SU-DHL-6 (cell line): ENCODE measurements at regions not wholly inside any gene's neighbourhood (a gene's known extent, or its start where the extent isn't known, plus 50 kb on each side); places are given as distances from the start of the nearest gene placed in this dataset.

Experiments
- H2AFZ ChIP-seq: fragments of 200-600 bp; sonication (generic); 2 replicates; pipeline ENCODE4 v1.6.1; 2014; ENCODE audit warnings: low read depth, mild to moderate bottlenecking, moderate library complexity, mixed read lengths, antibody characterized with exemption, low read length; ENCODE audit not compliant: severe bottlenecking
- H3F3A ChIP-seq: fragments of 200-600 bp; shearing (Covaris generic); 2 replicates; pipeline ENCODE4 v1.6.0; 2016; ENCODE audit warnings: antibody characterized with exemption, mild to moderate bottlenecking; ENCODE audit not compliant: insufficient read depth
- H3K27ac ChIP-seq: fragments of 200-600 bp; sonication (generic); 2 replicates; pipeline ENCODE4 v1.5.1; 2016; ENCODE audit warnings: low read depth, mild to moderate bottlenecking, low read length, moderate library complexity, mixed read lengths
- H3K27me3 ChIP-seq: fragments of 200-600 bp; sonication (generic), shearing (Covaris generic); 2 replicates; pipeline ENCODE4 v1.6.0; 2014; ENCODE audit warnings: mild to moderate bottlenecking, low read length
- H3K36me3 ChIP-seq: fragments of 200-600 bp; sonication (generic); 2 replicates; pipeline ENCODE4 v1.6.1; 2014; ENCODE audit warnings: mild to moderate bottlenecking, low read length, mixed read lengths
- H3K4me2 ChIP-seq: fragments of 300-600, 200-600 bp; shearing (Covaris generic), sonication (generic); 2 replicates; pipeline ENCODE4 v1.6.0; 2014; ENCODE audit warnings: low read length, low read depth, mild to moderate bottlenecking; ENCODE audit not compliant: poor library complexity, severe bottlenecking
- H3K4me3 ChIP-seq: fragments of 200-600 bp; sonication (generic); 2 replicates; pipeline ENCODE4 v1.5.1; 2014; ENCODE audit warnings: antibody characterized with exemption, low read length, mild to moderate bottlenecking, mixed read lengths; ENCODE audit not compliant: insufficient read depth, poor library complexity, severe bottlenecking
- H3K79me2 ChIP-seq: fragments of 200-600 bp; sonication (generic); 2 replicates; pipeline ENCODE4 v1.6.1; 2014; ENCODE audit warnings: mild to moderate bottlenecking, low read length, moderate library complexity; ENCODE audit not compliant: insufficient read depth
- H3K9ac ChIP-seq: fragments of 200-600 bp; sonication (generic); 2 replicates; pipeline ENCODE4 v1.7.0; 2014; ENCODE audit warnings: mild to moderate bottlenecking, low read length
- H3K9me2 ChIP-seq: fragments of 200-600 bp; sonication (generic); replicated peaks from 2 replicates; pipeline ENCODE4 v1.6.1; 2014; ENCODE audit warnings: low read length; ENCODE audit not compliant: insufficient read depth
- H3K9me3 ChIP-seq: fragments of 200-600 bp; sonication (generic); 2 replicates; pipeline ENCODE4 v1.6.1; 2014; ENCODE audit warnings: low read length, mixed read lengths; ENCODE audit not compliant: insufficient read depth
- H4K20me1 ChIP-seq: fragments of 200-600 bp; sonication (generic); 2 replicates; pipeline ENCODE4 v1.6.1; 2014; ENCODE audit warnings: low read depth, mild to moderate bottlenecking, antibody characterized with exemption, low read length, moderate library complexity, mixed read lengths
- CTCF ChIP-seq: fragments of 200-600 bp; sonication (generic); IDR thresholded peaks from one replicate; pipeline ENCODE4 v1.5.1; 2017; ENCODE audit warnings: antibody characterized with exemption, mild to moderate bottlenecking, low read length, moderate library complexity; ENCODE audit not compliant: insufficient read depth, poor library complexity, severe bottlenecking
- EZH2phosphoT487 ChIP-seq: fragments of 200-600 bp; sonication (generic), shearing (Covaris generic); conservative IDR thresholded peaks from 2 replicates; pipeline ENCODE4 v1.6.1; 2018; ENCODE audit warnings: mild to moderate bottlenecking, antibody characterized with exemption, low read length, moderate library complexity, mixed read lengths

GRCh38 chr3:21357241-21357640 lies 393.8 kb downstream of the ZNF385D start:
- no peak overlapping the region for H3K27ac ChIP-seq
- no peaks in the 10 kb centered on the region for H3K36me3 ChIP-seq
- H4K20me1 ChIP-seq: no peaks in the 10 kb centered on the region
- H3K4me2 ChIP-seq: no peak overlapping the region
- no peak for TF ChIP-seq EZH2phosphoT487
- no peak for TF ChIP-seq CTCF
- H2AFZ ChIP-seq: no peak overlapping the region
- H3K9me2 ChIP-seq: no peaks in the 10 kb centered on the region
- H3F3A ChIP-seq: no peaks in the 10 kb centered on the region
- H3K9ac ChIP-seq: no peak overlapping the region
- H3K27me3 ChIP-seq: no peaks in the 10 kb centered on the region
- H3K4me3 ChIP-seq: no peak overlapping the region
- no peaks in the 10 kb centered on the region for H3K9me3 ChIP-seq
- H3K79me2 ChIP-seq: no peaks in the 10 kb centered on the region

- no peaks in the 10 kb centered on the region for H3K36me3 ChIP-seq
- TF ChIP-seq EZH2phosphoT487 (no peak), CTCF (no peak)
- H4K20me1 ChIP-seq: no peaks in the 10 kb centered on the region
- no peak overlapping the region for H3K4me3 ChIP-seq
- no peaks in the 10 kb centered on the region for H3K9me2 ChIP-seq
- H3K79me2 ChIP-seq: no peaks in the 10 kb centered on the region
- H3K27me3 ChIP-seq: no peaks in the 10 kb centered on the region
- no peak overlapping the region for H3K4me2 ChIP-seq
- H3F3A ChIP-seq: no peaks in the 10 kb centered on the region
- H3K9me3 ChIP-seq: no peaks in the 10 kb centered on the region
- H3K27ac ChIP-seq: no peak overlapping the region
- no peak overlapping the region for H2AFZ ChIP-seq
- H3K9ac ChIP-seq: no peak overlapping the region
Observed at GRCh38 chr3:21356402-21356801, 394.6 kb downstream of the ZNF385D start.

GRCh38 chr3:21345382-21345976 lies 405.5 kb downstream of the ZNF385D start:
- Histone ChIP-seq H3K4me2 (no peak overlapping the region), H3K36me3 (no peaks in the 10 kb centered on the region), H3K9me3 (no peaks in the 10 kb centered on the region)

More at GRCh38 chr3:21345382-21345976, 405.5 kb downstream of the ZNF385D start:
- Histone ChIP-seq H3K27me3 (no peaks in the 10 kb centered on the region), H3F3A (no peaks in the 10 kb centered on the region), H3K27ac (no peak overlapping the region), H3K9me2 (no peaks in the 10 kb centered on the region), H4K20me1 (no peaks in the 10 kb centered on the region), H3K9ac (no peak overlapping the region), H3K4me3 (no peak overlapping the region), H3K79me2 (no peaks in the 10 kb centered on the region), H2AFZ (no peak overlapping the region)
- TF ChIP-seq CTCF (no peak), EZH2phosphoT487 (no peak)
